ENCODE measurements at regions not wholly inside any gene's neighbourhood (a gene's known extent, or its start where the extent isn't known, plus 50 kb on each side); places are given as distances from the start of the nearest gene placed in this dataset.

- TF ChIP-seq, protein P1, sequence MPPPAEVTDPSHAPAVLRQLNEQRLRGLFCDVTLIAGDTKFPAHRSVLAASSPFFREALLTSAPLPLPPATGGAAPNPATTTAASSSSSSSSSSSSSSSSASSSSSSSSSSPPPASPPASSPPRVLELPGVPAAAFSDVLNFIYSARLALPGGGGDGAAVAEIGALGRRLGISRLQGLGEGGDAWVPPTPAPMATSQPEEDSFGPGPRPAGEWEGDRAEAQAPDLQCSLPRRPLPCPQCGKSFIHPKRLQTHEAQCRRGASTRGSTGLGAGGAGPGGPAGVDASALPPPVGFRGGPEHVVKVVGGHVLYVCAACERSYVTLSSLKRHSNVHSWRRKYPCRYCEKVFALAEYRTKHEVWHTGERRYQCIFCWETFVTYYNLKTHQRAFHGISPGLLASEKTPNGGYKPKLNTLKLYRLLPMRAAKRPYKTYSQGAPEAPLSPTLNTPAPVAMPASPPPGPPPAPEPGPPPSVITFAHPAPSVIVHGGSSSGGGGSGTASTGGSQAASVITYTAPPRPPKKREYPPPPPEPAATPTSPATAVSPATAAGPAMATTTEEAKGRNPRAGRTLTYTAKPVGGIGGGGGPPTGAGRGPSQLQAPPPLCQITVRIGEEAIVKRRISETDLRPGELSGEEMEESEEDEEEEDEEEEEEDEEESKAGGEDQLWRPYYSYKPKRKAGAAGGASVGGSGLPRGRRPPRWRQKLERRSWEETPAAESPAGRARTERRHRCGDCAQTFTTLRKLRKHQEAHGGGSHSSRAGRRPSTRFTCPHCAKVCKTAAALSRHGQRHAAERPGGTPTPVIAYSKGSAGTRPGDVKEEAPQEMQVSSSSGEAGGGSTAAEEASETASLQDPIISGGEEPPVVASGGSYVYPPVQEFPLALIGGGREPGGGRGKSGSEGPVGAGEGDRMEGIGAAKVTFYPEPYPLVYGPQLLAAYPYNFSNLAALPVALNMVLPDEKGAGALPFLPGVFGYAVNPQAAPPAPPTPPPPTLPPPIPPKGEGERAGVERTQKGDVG (CRISPR knock-in tag; IDR thresholded peaks at IDR 0.05), result no peak
- no peak for TF ChIP-seq SPI1 (IDR thresholded peaks at IDR 0.05; ENCODE audit: borderline replicate concordance, insufficient read depth, low read depth, low read length)
- TF ChIP-seq FOS (IDR thresholded peaks at IDR 0.05; ENCODE audit: borderline replicate concordance, extremely low read depth, insufficient read length), result no peak
- no peak for TF ChIP-seq TBL1XR1 (IDR thresholded peaks at IDR 0.05; ENCODE audit: low read depth, low read length)
- TF ChIP-seq, protein P2, sequence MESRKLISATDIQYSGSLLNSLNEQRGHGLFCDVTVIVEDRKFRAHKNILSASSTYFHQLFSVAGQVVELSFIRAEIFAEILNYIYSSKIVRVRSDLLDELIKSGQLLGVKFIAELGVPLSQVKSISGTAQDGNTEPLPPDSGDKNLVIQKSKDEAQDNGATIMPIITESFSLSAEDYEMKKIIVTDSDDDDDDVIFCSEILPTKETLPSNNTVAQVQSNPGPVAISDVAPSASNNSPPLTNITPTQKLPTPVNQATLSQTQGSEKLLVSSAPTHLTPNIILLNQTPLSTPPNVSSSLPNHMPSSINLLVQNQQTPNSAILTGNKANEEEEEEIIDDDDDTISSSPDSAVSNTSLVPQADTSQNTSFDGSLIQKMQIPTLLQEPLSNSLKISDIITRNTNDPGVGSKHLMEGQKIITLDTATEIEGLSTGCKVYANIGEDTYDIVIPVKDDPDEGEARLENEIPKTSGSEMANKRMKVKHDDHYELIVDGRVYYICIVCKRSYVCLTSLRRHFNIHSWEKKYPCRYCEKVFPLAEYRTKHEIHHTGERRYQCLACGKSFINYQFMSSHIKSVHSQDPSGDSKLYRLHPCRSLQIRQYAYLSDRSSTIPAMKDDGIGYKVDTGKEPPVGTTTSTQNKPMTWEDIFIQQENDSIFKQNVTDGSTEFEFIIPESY (IDR thresholded peaks at IDR 0.05), result no peak
- TF ChIP-seq ZNF687 (IDR thresholded peaks at IDR 0.05), result no peak
- no peak for TF ChIP-seq MXI1 (IDR thresholded peaks at IDR 0.05; ENCODE audit: low read depth, low read length)
These were observed 60.3 kb upstream of the SLCO2A1 start (continued) for GRCh38 chr3:134090031-134090430.
